Astrocyte (in vitro differentiated cells and primary cell): ENCODE measurements at regions not wholly inside any gene's neighbourhood (a gene's known extent, or its start where the extent isn't known, plus 50 kb on each side); places are given as distances from the start of the nearest gene placed in this dataset.
A peak's percentile ranks its signal among the peaks of the same experiment; 100 is the strongest.

Experiments used
- DNase-seq: peaks from one replicate; pipeline ENCODE4 v3.0.0-alpha.2; 2010; ENCODE audit warnings: low read depth
- FAIRE-seq: peaks from 2 replicates; lab custom pipeline; 2011; peaks lifted over from hg19 to GRCh38; lab: Jason Lieb, UNC
- H2AFZ ChIP-seq: 2 replicates; pipeline ENCODE4 v1.6.0; 2012; ENCODE audit warnings: low read depth, low read length, inconsistent platforms
- H3K27ac ChIP-seq: 2 replicates; pipeline ENCODE4 v1.5.1; 2011; ENCODE audit warnings: low read depth, low read length, inconsistent platforms
- H3K27me3 ChIP-seq: 2 replicates; pipeline ENCODE4 v1.6.0; 2011; ENCODE audit warnings: low read length, inconsistent platforms; ENCODE audit not compliant: insufficient read depth
- H3K36me3 ChIP-seq: 2 replicates; pipeline ENCODE4 v1.5.1; 2011; ENCODE audit warnings: low read length, inconsistent platforms; ENCODE audit not compliant: insufficient read depth
- H3K4me1 ChIP-seq: 2 replicates; pipeline ENCODE4 v1.5.1; 2011; ENCODE audit warnings: low read length, inconsistent platforms; ENCODE audit not compliant: insufficient read depth
- H3K4me2 ChIP-seq: 2 replicates; pipeline ENCODE4 v1.6.0; 2012; ENCODE audit warnings: low read length, inconsistent platforms
- H3K4me3 ChIP-seq: 2 replicates; pipeline ENCODE4 v1.5.1; 2011; ENCODE audit warnings: low read depth, mild to moderate bottlenecking, low read length, inconsistent platforms; ENCODE audit not compliant: insufficient read depth
- H3K79me2 ChIP-seq: 2 replicates; pipeline ENCODE4 v1.6.0; 2012; ENCODE audit warnings: mild to moderate bottlenecking, low read length, inconsistent platforms; ENCODE audit not compliant: insufficient read depth
- H3K9ac ChIP-seq: 2 replicates; pipeline ENCODE4 v1.6.0; 2012; ENCODE audit warnings: mild to moderate bottlenecking, low read length, inconsistent platforms
- H3K9me3 ChIP-seq: 2 replicates; pipeline ENCODE4 v1.5.1; 2012; ENCODE audit warnings: low read depth, mild to moderate bottlenecking, low read length, inconsistent platforms; ENCODE audit not compliant: insufficient read depth
- H4K20me1 ChIP-seq: 2 replicates; pipeline ENCODE4 v1.6.0; 2012; ENCODE audit warnings: low read length, inconsistent platforms; ENCODE audit not compliant: insufficient read depth
- H3K27ac Mint-ChIP-seq: one replicate; pipeline ENCODE4 v1.8.0; 2021; ENCODE audit warnings: mild to moderate bottlenecking, mixed read lengths; ENCODE audit not compliant: unreplicated experiment
- H3K27me3 Mint-ChIP-seq: one replicate; pipeline ENCODE4 v1.8.0; 2021; ENCODE audit warnings: low read depth, mixed read lengths; ENCODE audit not compliant: unreplicated experiment
- H3K36me3 Mint-ChIP-seq: one replicate; pipeline ENCODE4 v1.8.0; 2021; ENCODE audit warnings: low read depth, mixed read lengths; ENCODE audit not compliant: unreplicated experiment
- H3K4me1 Mint-ChIP-seq: one replicate; pipeline ENCODE4 v1.8.0; 2021; ENCODE audit warnings: low read depth, mixed read lengths; ENCODE audit not compliant: unreplicated experiment
- H3K4me3 Mint-ChIP-seq: one replicate; pipeline ENCODE4 v1.8.0; 2021; ENCODE audit warnings: mild to moderate bottlenecking, moderate library complexity, mixed read lengths; ENCODE audit not compliant: unreplicated experiment
- H3K9me3 Mint-ChIP-seq: one replicate; pipeline ENCODE4 v1.8.0; 2021; ENCODE audit warnings: mild to moderate bottlenecking, mixed read lengths; ENCODE audit not compliant: unreplicated experiment
- CTCF ChIP-seq: IDR thresholded peaks from 2 replicates; pipeline ENCODE4 v1.5.1; 2011; ENCODE audit warnings: low read depth, mild to moderate bottlenecking, inconsistent platforms, low read length, moderate library complexity; ENCODE audit not compliant: insufficient read depth
- EZH2 ChIP-seq: IDR thresholded peaks from 2 replicates; pipeline ENCODE4 v1.6.1; 2012; ENCODE audit warnings: mild to moderate bottlenecking, low read length, inconsistent platforms; ENCODE audit not compliant: insufficient read depth

GRCh38 chrX:6849716-6850414, 297.6 kb upstream of the STS start:
- Histone ChIP-seq H3K79me2 (no peaks in the 10 kb centered on the region), H3K9me3 (no peaks in the 10 kb centered on the region), H3K27ac (no peak overlapping the region), H3K4me1 (no peaks in the 10 kb centered on the region), H2AFZ (no peak overlapping the region), H4K20me1 (no peaks in the 10 kb centered on the region), H3K36me3 (no peaks in the 10 kb centered on the region), H3K4me3 (no peak overlapping the region), H3K27me3 (no peaks in the 10 kb centered on the region), H3K4me2 (peak overlapping the region; percentile 50), H3K9ac (no peak overlapping the region)
- FAIRE-seq: no peak
- no peaks in the 10 kb centered on the region for H3K9me3 Mint-ChIP-seq
- no peaks in the 10 kb centered on the region for H3K36me3 Mint-ChIP-seq
- peak overlapping the region; percentile 97 for H3K27ac Mint-ChIP-seq
- H3K27me3 Mint-ChIP-seq: no peaks in the 10 kb centered on the region
- no peak for TF ChIP-seq EZH2
- TF ChIP-seq CTCF: no peak
- DNase-seq: peak; percentile 6
- no peak overlapping the region for H3K4me3 Mint-ChIP-seq
- H3K4me1 Mint-ChIP-seq: peaks cover 14% of the 10 kb centered on the region

- Histone ChIP-seq H3K4me1 (no peaks in the 10 kb centered on the region), H3K4me2 (no peak overlapping the region), H4K20me1 (no peaks in the 10 kb centered on the region), H3K79me2 (no peaks in the 10 kb centered on the region), H3K36me3 (no peaks in the 10 kb centered on the region), H2AFZ (no peak overlapping the region), H3K4me3 (no peak overlapping the region), H3K27me3 (no peaks in the 10 kb centered on the region), H3K9ac (no peak overlapping the region), H3K27ac (no peak overlapping the region), H3K9me3 (no peaks in the 10 kb centered on the region)
- DNase-seq (no peak), FAIRE-seq (no peak)
- no peak overlapping the region for H3K4me3 Mint-ChIP-seq
- H3K27me3 Mint-ChIP-seq: peaks cover 2% of the 10 kb centered on the region
- no peaks in the 10 kb centered on the region for H3K36me3 Mint-ChIP-seq
- no peaks in the 10 kb centered on the region for H3K4me1 Mint-ChIP-seq
- no peak for TF ChIP-seq CTCF
- no peak for TF ChIP-seq EZH2
- H3K27ac Mint-ChIP-seq: no peak overlapping the region
- H3K9me3 Mint-ChIP-seq: no peaks in the 10 kb centered on the region
Measured at GRCh38 chrX:6832619-6833018, 297.7 kb upstream of the VCX3A start.

- no peaks in the 10 kb centered on the region for H3K79me2 ChIP-seq
Measured at GRCh38 chrX:6826856-6827255, 291.9 kb upstream of the VCX3A start.

More at GRCh38 chrX:6826856-6827255, 291.9 kb upstream of the VCX3A start:
- DNase-seq (no peak), FAIRE-seq (no peak)
- Mint-ChIP-seq H3K9me3 (no peaks in the 10 kb centered on the region), H3K27ac (peak overlapping the region; percentile 66), H3K4me3 (no peak overlapping the region), H3K36me3 (no peaks in the 10 kb centered on the region), H3K4me1 (peaks cover 5% of the 10 kb centered on the region), H3K27me3 (no peaks in the 10 kb centered on the region)
- Histone ChIP-seq H4K20me1 (no peaks in the 10 kb centered on the region), H2AFZ (no peak overlapping the region), H3K9me3 (no peaks in the 10 kb centered on the region), H3K27ac (no peak overlapping the region), H3K27me3 (no peaks in the 10 kb centered on the region), H3K4me1 (no peaks in the 10 kb centered on the region), H3K4me3 (no peak overlapping the region), H3K9ac (no peak overlapping the region), H3K36me3 (no peaks in the 10 kb centered on the region), H3K4me2 (no peak overlapping the region)
- no peak for TF ChIP-seq CTCF
- no peak for TF ChIP-seq EZH2
